HepG2 (cell line): ENCODE measurements at regions not wholly inside any gene's neighbourhood (a gene's known extent, or its start where the extent isn't known, plus 50 kb on each side); places are given as distances from the start of the nearest gene placed in this dataset.

Experiments used
- CREB1 ChIP-seq, 2 experiments: fragments of 450-650 bp in 1 of 2; IDR thresholded peaks; 2 replicates each; pipeline ENCODE4 v1.6.1; 2016 to 2017; ENCODE audit warnings: control low read depth in 1 of 2, mild to moderate bottlenecking in 1 of 2, missing compliant biosample characterization in 1 of 2, missing genetic modification characterization in 1 of 2
- GTF2F1 ChIP-seq: fragments of 150-350 bp; IDR thresholded peaks from 2 replicates; pipeline ENCODE4 v1.6.1; 2014; ENCODE audit warnings: low read length
- JUN ChIP-seq: sonication (generic); formaldehyde crosslinking; IDR thresholded peaks from 2 replicates; pipeline ENCODE4 v1.4.0; 2020; ENCODE audit warnings: mild to moderate bottlenecking, missing genetic modification reagents
- MZF1 ChIP-seq: sonication (generic); formaldehyde crosslinking; IDR thresholded peaks from 2 replicates; pipeline ENCODE4 v1.8.1; 2023; ENCODE audit warnings: mild to moderate bottlenecking, missing genetic modification reagents, borderline replicate concordance
- RARA ChIP-seq: IDR thresholded peaks from 2 replicates; pipeline ENCODE4 v1.6.1; 2016; ENCODE audit warnings: missing genetic modification reagents, missing compliant biosample characterization
- TF ChIP-seq, protein P1 (sequence below): sonication (generic); formaldehyde crosslinking; IDR thresholded peaks from 2 replicates; pipeline ENCODE4 v1.4.0; 2020; ENCODE audit warnings: low read depth, mild to moderate bottlenecking, missing genetic modification reagents
- TF ChIP-seq, protein P2 (sequence below): sonication (generic); formaldehyde crosslinking; IDR thresholded peaks from 2 replicates; pipeline ENCODE4 v1.5.0; 2020; ENCODE audit warnings: mild to moderate bottlenecking, missing genetic modification reagents, moderate library complexity

DNA sequence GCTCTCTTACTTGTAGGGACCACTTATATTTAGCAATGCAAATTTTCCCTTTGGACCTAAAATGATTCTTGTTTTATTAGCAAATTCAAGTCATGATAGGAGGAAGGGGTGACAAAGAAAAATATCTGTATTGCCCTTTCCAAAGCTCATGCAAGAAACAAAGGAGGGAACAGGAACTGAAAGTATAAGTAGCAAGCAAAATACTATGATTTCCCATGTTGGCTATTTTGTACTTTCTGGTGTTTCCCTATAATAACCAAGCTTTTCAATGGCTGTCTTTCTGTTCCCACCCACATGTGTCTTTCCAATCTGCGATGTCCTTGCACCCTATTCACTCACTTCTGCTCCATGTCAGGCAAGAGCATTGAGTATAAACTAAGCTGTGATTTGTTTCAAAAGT is 279.7 kb downstream of the RNF144A start:
- TF ChIP-seq, protein P1, sequence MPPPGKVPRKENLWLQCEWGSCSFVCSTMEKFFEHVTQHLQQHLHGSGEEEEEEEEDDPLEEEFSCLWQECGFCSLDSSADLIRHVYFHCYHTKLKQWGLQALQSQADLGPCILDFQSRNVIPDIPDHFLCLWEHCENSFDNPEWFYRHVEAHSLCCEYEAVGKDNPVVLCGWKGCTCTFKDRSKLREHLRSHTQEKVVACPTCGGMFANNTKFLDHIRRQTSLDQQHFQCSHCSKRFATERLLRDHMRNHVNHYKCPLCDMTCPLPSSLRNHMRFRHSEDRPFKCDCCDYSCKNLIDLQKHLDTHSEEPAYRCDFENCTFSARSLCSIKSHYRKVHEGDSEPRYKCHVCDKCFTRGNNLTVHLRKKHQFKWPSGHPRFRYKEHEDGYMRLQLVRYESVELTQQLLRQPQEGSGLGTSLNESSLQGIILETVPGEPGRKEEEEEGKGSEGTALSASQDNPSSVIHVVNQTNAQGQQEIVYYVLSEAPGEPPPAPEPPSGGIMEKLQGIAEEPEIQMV: no peak
- TF ChIP-seq MZF1 (CRISPR knock-in tag): no peak
- no peak for TF ChIP-seq CREB1 (IDR thresholded peaks at IDR 0.05)
- TF ChIP-seq CREB1 (CRISPR knock-in tag; IDR thresholded peaks at IDR 0.05): no peak
- TF ChIP-seq JUN (CRISPR knock-in tag): no peak
- TF ChIP-seq, protein P2, sequence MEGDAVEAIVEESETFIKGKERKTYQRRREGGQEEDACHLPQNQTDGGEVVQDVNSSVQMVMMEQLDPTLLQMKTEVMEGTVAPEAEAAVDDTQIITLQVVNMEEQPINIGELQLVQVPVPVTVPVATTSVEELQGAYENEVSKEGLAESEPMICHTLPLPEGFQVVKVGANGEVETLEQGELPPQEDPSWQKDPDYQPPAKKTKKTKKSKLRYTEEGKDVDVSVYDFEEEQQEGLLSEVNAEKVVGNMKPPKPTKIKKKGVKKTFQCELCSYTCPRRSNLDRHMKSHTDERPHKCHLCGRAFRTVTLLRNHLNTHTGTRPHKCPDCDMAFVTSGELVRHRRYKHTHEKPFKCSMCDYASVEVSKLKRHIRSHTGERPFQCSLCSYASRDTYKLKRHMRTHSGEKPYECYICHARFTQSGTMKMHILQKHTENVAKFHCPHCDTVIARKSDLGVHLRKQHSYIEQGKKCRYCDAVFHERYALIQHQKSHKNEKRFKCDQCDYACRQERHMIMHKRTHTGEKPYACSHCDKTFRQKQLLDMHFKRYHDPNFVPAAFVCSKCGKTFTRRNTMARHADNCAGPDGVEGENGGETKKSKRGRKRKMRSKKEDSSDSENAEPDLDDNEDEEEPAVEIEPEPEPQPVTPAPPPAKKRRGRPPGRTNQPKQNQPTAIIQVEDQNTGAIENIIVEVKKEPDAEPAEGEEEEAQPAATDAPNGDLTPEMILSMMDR (CRISPR knock-in tag): no peak
- TF ChIP-seq RARA (CRISPR knock-in tag): no peak
- TF ChIP-seq GTF2F1: no peak
